ENCODE measurements at regions not wholly inside any gene's neighbourhood (a gene's known extent, or its start where the extent isn't known, plus 50 kb on each side); places are given as distances from the start of the nearest gene placed in this dataset.

- TF ChIP-seq CTCF (IDR thresholded peaks at IDR 0.05; ENCODE audit: low read depth, low read length, poor library complexity, severe bottlenecking) (no peak), EZH2phosphoT487 (IDR thresholded peaks at IDR 0.05; ENCODE audit: borderline replicate concordance, low read length) (no peak)
These were observed 103.4 kb upstream of the NPAS2 start for GRCh38 chr2:100716581-100716980.
